HEK293T (cell line): ENCODE measurements at regions not wholly inside any gene's neighbourhood (a gene's known extent, or its start where the extent isn't known, plus 50 kb on each side); places are given as distances from the start of the nearest gene placed in this dataset.

Experiments
- ARNT ChIP-seq: fragments of 450-650 bp; IDR thresholded peaks from 2 replicates; pipeline ENCODE4 v1.6.1; 2017; ENCODE audit warnings: mild to moderate bottlenecking
- FOXK2 ChIP-seq: fragments of 450-650 bp; IDR thresholded peaks from 2 replicates; pipeline ENCODE4 v1.6.1; 2016; ENCODE audit warnings: mild to moderate bottlenecking
- NFRKB ChIP-seq: fragments of 450-650 bp; IDR thresholded peaks from 2 replicates; pipeline ENCODE4 v1.6.1; 2016; ENCODE audit warnings: mild to moderate bottlenecking, moderate library complexity

DNA sequence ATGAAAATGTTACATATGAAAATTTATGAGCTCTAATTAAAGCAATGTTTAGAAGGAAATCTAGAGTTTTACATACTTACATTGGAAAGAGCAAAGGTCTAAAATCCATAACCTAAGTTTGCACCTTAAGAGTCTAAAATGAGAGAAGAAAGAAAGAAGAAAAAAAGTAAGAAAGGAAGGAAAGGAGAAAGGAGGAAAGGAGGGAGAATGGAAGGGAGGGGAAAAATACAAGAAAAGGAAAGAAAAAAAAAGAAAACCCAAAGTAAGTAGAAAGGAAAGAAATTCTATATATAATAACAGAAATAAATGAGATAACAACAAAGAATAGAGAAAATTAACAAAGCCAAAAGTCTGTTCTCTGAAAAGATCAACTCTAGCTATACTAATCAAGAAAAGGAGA, 122.6 kb downstream of the BCL2L11 start:
- no peak for TF ChIP-seq ARNT
- TF ChIP-seq FOXK2 = no peak
- no peak for TF ChIP-seq NFRKB
